ENCODE measurements at regions not wholly inside any gene's neighbourhood (a gene's known extent, or its start where the extent isn't known, plus 50 kb on each side); places are given as distances from the start of the nearest gene placed in this dataset.
A peak's percentile ranks its signal among the peaks of the same experiment; 100 is the strongest.
"Not testable (repeated sequence)": the region's sequence is repeated elsewhere in the genome, so short reads cannot be mapped to it uniquely, and the experiment has no call there.

DNA sequence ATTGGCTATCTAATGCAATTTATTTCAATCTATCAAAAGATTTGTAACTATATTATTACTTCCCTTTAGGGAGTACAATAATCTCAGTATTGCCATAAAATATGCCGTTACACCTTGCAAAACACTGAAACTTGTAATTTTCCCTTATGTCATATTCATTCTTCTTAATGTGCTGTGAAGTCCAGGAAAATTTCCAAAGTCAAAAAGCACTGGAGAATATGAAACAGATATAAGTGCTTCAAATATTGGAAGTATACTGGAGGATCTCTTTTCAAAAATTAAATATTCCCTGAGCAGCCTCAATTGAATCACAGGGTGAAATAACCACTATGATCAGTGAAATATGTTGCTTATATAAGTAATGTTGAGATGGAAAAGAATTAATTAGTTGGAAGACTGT, 356.0 kb downstream of the PPP1R3A start:
- Histone ChIP-seq H3K9ac (ENCODE audit: low read depth, low read length) (no peak overlapping the region), H3K27me3 (ENCODE audit: control insufficient read depth, insufficient read depth, low read length) (no peaks in the 10 kb centered on the region), H3K4me3 (ENCODE audit: low read length) (no peak overlapping the region), H3K9me3 (replicated peaks; ENCODE audit: low read length) (no peaks in the 10 kb centered on the region), H3K36me3 (ENCODE audit: insufficient read depth, low read length) (no peaks in the 10 kb centered on the region), H3K4me1 (ENCODE audit: control insufficient read depth, insufficient read depth, low read length) (peaks cover 14% of the 10 kb centered on the region), H3K4me2 (ENCODE audit: low read length) (no peak overlapping the region)

DNA sequence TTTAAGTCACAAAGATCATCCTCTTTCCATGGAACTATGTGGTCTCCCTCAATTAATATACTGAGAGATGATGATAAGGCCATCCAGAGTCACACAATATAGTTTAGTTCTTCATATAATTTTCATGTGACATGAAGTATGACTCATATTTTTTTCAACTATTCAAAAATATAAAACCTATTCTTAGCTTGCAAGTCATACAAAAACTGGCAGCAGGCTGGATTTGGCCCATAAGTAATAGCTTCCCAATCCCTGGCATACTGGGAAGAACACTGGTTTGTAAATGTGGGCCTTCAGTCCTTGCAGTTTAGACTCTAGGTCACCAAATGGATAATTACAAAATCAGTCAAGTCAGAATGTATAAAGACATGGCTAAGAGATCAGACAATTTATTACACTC, 356.6 kb downstream of the PPP1R3A start:
- peaks cover 14% of the 10 kb centered on the region for H3K4me1 ChIP-seq (ENCODE audit: control insufficient read depth, insufficient read depth, low read length)
- H3K4me3 ChIP-seq (ENCODE audit: low read length), result no peak overlapping the region
- H3K36me3 ChIP-seq (ENCODE audit: insufficient read depth, low read length), result no peaks in the 10 kb centered on the region

DNA sequence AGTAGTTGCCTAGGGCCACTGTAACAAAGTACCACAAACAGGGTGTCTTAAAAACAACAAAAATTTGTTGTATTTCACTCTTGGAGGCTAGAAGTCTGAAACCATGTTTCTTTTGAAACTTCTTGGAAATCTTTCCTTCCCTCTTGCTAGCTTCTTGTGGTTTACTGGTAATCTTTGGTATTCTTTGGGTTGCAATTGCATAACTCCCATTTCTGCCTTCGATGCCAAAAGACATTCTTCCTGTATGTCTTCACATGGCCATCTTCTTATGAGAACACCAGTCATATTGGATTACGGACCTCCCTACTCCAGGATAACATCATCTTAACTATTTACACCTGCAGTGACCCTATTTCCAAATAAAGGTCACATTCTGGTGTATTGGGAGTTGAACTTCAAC, 357.4 kb downstream of the PPP1R3A start:
- Histone ChIP-seq H3K4me2 (ENCODE audit: low read length) (peak overlapping the region; percentile 37), H3K4me1 (ENCODE audit: control insufficient read depth, insufficient read depth, low read length) (peaks cover 14% of the 10 kb centered on the region), H3K27me3 (ENCODE audit: control insufficient read depth, insufficient read depth, low read length) (no peaks in the 10 kb centered on the region), H3K36me3 (ENCODE audit: insufficient read depth, low read length) (no peaks in the 10 kb centered on the region), H3K4me3 (ENCODE audit: low read length) (no peak overlapping the region), H3K9me3 (replicated peaks; ENCODE audit: low read length) (no peaks in the 10 kb centered on the region), H3K9ac (ENCODE audit: low read depth, low read length) (no peak overlapping the region)

More for the DNA sequence above, 356.6 kb downstream of the PPP1R3A start:
- no peak overlapping the region for H3K4me2 ChIP-seq (ENCODE audit: low read length)
- no peaks in the 10 kb centered on the region for H3K27me3 ChIP-seq (ENCODE audit: control insufficient read depth, insufficient read depth, low read length)
- H3K9me3 ChIP-seq (replicated peaks; ENCODE audit: low read length), result no peaks in the 10 kb centered on the region
- no peak overlapping the region for H3K9ac ChIP-seq (ENCODE audit: low read depth, low read length)

DNA sequence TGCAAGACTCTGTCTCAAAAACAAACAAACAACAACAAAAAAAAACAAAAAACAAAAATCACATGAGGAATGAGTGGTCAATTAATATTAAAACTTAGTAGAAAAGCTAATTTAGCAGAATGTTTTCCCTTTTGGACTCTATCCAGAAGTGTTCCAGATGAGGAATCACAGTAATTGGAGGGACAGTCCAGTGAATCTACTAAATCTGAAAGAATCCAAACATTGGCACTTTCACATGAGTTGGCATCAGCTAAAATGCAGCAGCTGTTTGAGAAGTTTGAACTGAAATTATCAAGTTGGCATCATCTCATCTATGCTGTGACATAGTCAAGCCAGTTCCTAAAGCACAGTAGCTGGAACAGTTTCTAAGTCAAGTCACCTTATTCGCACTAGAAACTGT, 367.8 kb downstream of the PPP1R3A start:
- H3K4me3 ChIP-seq (ENCODE audit: low read length), result no peak overlapping the region
- H3K36me3 ChIP-seq (ENCODE audit: insufficient read depth, low read length), result no peaks in the 10 kb centered on the region
- no peak overlapping the region for H3K9ac ChIP-seq (ENCODE audit: low read depth, low read length)
- H3K4me1 ChIP-seq (ENCODE audit: control insufficient read depth, insufficient read depth, low read length), result peaks cover 3% of the 10 kb centered on the region
- no peaks in the 10 kb centered on the region for H3K9me3 ChIP-seq (replicated peaks; ENCODE audit: low read length)
- no peaks in the 10 kb centered on the region for H3K27me3 ChIP-seq (ENCODE audit: control insufficient read depth, insufficient read depth, low read length)
- H3K4me2 ChIP-seq (ENCODE audit: low read length), result no peak overlapping the region

DNA sequence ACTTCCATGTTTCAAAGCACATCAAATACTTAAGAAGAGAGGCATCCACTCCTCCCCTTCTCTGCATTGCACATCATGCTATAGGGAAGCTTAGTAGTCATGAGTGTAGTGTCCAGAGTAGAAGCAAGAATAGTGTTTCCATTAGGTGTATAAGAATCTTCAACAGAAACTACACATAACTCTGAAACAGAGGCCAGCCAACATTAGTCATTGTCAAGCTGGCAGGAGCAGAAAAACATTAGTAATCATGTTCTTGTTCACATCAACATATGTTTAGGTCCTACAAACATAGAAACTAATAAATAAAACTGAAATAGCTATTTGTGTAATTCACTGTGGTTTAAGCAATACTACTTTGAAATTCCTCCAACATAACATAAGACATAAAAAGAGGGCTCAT, 370.2 kb downstream of the PPP1R3A start:
- Histone ChIP-seq H3K9me3 (replicated peaks; ENCODE audit: low read length) (no peaks in the 10 kb centered on the region), H3K4me3 (ENCODE audit: low read length) (no peak overlapping the region), H3K27me3 (ENCODE audit: control insufficient read depth, insufficient read depth, low read length) (no peaks in the 10 kb centered on the region), H3K9ac (ENCODE audit: low read depth, low read length) (no peak overlapping the region), H3K4me2 (ENCODE audit: low read length) (no peak overlapping the region), H3K4me1 (ENCODE audit: control insufficient read depth, insufficient read depth, low read length) (peaks cover 3% of the 10 kb centered on the region), H3K36me3 (ENCODE audit: insufficient read depth, low read length) (no peaks in the 10 kb centered on the region)

DNA sequence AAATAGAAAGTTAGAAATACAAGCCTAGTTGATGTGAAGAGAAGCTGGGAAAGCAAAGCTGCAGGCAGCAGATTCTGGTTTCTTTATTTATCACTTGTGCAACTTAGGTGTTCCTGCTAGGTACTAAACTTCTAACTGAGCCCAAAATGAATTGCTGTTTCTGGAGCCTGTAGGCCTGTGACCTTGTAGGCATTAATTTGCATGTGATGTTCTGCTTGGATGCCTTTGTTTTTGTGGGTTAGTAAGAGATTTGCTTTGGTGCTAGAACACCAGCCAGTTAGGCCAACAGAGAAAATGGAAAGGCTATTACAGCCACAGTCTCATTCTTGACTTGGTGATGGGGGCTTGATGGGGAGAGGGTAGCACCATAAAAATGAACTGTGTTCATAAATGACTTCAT, 370.7 kb downstream of the PPP1R3A start:
- Histone ChIP-seq H3K4me3 (ENCODE audit: low read length) (no peak overlapping the region), H3K4me1 (ENCODE audit: control insufficient read depth, insufficient read depth, low read length) (peaks cover 3% of the 10 kb centered on the region), H3K27me3 (ENCODE audit: control insufficient read depth, insufficient read depth, low read length) (no peaks in the 10 kb centered on the region), H3K9me3 (replicated peaks; ENCODE audit: low read length) (no peaks in the 10 kb centered on the region), H3K4me2 (ENCODE audit: low read length) (no peak overlapping the region), H3K9ac (ENCODE audit: low read depth, low read length) (no peak overlapping the region), H3K36me3 (ENCODE audit: insufficient read depth, low read length) (no peaks in the 10 kb centered on the region)

DNA sequence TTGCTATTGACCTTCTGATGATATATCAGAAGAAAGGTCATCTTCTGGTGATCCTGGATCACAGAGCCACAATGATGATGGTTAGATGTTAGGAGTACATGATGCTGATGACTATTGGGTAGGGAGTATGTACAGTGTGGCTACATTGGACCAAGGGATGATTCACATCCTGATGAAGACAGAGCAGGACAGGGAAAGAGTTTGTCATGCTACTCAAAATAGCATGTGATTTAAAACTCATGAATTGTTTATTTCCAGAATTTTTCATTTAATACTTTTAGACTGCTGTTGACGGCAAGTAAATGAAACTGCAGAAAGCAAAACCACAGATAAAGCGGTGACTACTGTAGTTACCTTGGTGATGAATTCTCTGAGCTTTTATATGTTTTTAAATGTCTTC, 397.3 kb downstream of the PPP1R3A start:
- no peak overlapping the region for H3K4me2 ChIP-seq (ENCODE audit: low read length)
- H3K4me1 ChIP-seq (ENCODE audit: control insufficient read depth, insufficient read depth, low read length), result no peaks in the 10 kb centered on the region
- H3K27me3 ChIP-seq (ENCODE audit: control insufficient read depth, insufficient read depth, low read length), result no peaks in the 10 kb centered on the region
- H3K9me3 ChIP-seq (replicated peaks; ENCODE audit: low read length), result peaks cover 3% of the 10 kb centered on the region
- no peaks in the 10 kb centered on the region for H3K36me3 ChIP-seq (ENCODE audit: insufficient read depth, low read length)
- H3K4me3 ChIP-seq (ENCODE audit: low read length), result no peak overlapping the region
- no peak overlapping the region for H3K9ac ChIP-seq (ENCODE audit: low read depth, low read length)

DNA sequence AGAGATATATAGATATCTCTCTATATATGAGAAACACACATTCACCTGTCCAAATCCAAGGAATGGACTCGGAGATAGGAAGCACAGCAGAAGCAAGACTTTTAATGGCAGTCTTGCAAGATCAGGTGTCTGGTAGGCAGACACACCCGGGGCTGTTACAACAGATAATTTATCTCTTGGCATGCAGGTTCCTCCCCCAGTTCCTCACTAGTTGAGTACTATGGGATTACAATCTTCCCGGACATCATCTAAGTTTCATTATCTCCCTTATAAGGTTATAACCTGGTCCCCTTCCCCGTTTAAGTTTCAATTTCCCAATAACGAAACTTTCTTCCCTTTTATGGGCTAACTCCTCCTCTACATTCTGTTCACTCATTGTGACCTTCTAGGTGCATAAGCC, 399.3 kb downstream of the PPP1R3A start:
- Histone ChIP-seq H3K9me3 (replicated peaks; ENCODE audit: low read length) (peaks cover 3% of the 10 kb centered on the region), H3K27me3 (ENCODE audit: control insufficient read depth, insufficient read depth, low read length) (no peaks in the 10 kb centered on the region), H3K9ac (ENCODE audit: low read depth, low read length) (no peak overlapping the region), H3K4me1 (ENCODE audit: control insufficient read depth, insufficient read depth, low read length) (no peaks in the 10 kb centered on the region), H3K36me3 (ENCODE audit: insufficient read depth, low read length) (no peaks in the 10 kb centered on the region), H3K4me2 (ENCODE audit: low read length) (no peak overlapping the region), H3K4me3 (ENCODE audit: low read length) (no peak overlapping the region)

DNA sequence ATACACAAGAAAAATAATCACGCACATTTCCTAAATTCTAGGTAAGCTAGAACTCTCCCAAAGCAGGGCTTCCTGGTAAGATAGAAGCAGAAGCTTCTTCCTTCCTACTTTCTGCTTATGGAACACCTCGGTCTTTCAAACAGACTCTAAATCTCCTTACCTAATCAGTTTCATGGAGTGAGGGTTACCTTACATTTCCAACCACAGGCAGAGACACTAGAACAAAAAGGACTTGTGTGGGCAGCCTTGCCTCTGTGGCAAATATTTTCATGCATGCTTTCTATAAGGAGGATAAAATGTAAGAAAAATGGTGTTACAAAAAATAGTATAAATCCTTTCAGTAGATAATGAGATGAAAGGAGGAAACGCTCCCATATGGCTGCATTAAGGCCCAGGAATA, 386.3 kb upstream of the SMIM30 start:
- H3K4me1 ChIP-seq (ENCODE audit: control insufficient read depth, insufficient read depth, low read length), result no peaks in the 10 kb centered on the region
- no peaks in the 10 kb centered on the region for H3K36me3 ChIP-seq (ENCODE audit: insufficient read depth, low read length)
- H3K9me3 ChIP-seq (replicated peaks; ENCODE audit: low read length), result no peaks in the 10 kb centered on the region
- no peak overlapping the region for H3K4me2 ChIP-seq (ENCODE audit: low read length)
- no peaks in the 10 kb centered on the region for H3K27me3 ChIP-seq (ENCODE audit: control insufficient read depth, insufficient read depth, low read length)
- H3K4me3 ChIP-seq (ENCODE audit: low read length), result no peak overlapping the region
- H3K9ac ChIP-seq (ENCODE audit: low read depth, low read length), result no peak overlapping the region

DNA sequence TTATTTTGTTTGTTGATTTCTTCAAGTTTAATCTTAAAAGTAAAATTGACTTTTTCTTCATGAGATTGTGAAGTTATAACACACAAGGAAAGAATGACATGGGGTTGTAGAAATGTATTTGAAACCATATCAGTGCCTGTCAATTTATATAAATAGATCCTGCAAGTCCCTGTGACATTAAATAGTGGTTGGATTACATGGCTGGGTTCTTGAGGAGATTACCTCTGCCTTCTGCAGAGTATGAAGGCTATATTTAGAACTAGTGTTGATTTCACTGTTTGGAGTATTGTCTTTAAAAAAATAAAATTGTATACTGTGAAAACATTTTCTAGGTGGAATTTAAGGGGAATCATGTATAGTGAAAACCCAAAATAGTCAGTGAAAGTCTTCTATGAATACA, 385.8 kb upstream of the SMIM30 start:
- Histone ChIP-seq H3K27me3 (ENCODE audit: control insufficient read depth, insufficient read depth, low read length) (no peaks in the 10 kb centered on the region), H3K4me1 (ENCODE audit: control insufficient read depth, insufficient read depth, low read length) (no peaks in the 10 kb centered on the region), H3K9ac (ENCODE audit: low read depth, low read length) (no peak overlapping the region), H3K4me3 (ENCODE audit: low read length) (no peak overlapping the region), H3K36me3 (ENCODE audit: insufficient read depth, low read length) (no peaks in the 10 kb centered on the region), H3K4me2 (ENCODE audit: low read length) (no peak overlapping the region), H3K9me3 (replicated peaks; ENCODE audit: low read length) (no peaks in the 10 kb centered on the region)

DNA sequence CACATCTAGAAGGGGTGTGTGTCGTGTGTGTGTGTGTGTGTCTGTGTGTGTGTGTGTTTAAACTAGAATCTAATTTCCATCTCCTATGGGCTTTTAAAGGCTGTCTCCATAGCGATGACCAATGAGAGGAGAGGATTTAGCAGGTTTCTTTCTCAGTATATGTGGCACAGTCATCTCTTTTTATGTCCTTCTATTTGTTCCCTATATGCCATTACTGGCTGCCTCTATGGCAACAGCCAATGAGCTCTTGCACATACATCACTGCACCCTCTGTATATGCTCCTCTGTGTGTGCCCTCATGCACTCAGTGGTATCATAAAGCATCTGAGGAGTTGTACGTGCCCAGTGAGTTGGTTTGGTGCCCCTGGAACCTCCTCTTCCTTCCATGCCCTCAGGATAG, 378.2 kb upstream of the SMIM30 start:
- not testable (repeated sequence) for H3K9ac ChIP-seq (ENCODE audit: low read depth, low read length); H3K4me1 ChIP-seq (ENCODE audit: control insufficient read depth, insufficient read depth, low read length); H3K27me3 ChIP-seq (ENCODE audit: control insufficient read depth, insufficient read depth, low read length); H3K36me3 ChIP-seq (ENCODE audit: insufficient read depth, low read length); H3K4me3 ChIP-seq (ENCODE audit: low read length); H3K4me2 ChIP-seq (ENCODE audit: low read length); H3K9me3 ChIP-seq (replicated peaks; ENCODE audit: low read length)

DNA sequence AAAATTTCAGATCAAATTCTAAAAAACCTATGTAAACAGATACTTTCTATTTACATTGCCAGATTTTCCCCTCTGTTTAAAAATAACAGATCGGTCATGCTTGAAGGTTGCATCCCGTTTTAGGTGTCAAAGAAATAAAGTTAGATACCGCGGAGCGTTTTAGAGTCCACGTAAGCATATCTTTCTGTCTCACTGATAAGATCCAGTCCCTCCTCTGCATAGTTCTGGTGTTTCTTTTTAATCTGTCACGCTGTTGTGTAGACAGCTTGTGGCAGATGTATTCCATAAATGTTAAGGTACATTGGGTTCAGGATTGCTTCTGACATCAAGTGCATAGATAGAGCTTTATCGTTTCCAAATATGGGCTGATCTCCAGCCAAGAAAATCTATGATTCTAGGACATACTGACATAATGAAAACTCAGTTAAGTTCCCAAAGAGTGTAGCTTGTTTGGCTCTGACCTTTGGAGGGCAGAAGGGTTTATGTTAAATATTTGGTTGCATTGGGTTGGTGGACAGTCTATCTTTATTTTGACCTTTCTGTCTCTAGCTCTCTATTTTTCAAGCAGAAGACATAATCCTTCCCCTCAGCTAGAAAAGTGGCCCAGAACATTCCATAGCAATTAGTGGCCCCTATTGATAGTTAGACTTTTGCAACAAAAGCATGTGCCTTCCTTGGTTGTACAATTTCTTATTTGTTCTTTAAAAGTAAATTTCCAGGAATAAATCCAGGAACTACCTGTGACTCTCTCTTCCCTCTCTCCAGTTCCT, 376.6 kb upstream of the SMIM30 start:
- H3K36me3 ChIP-seq (ENCODE audit: insufficient read depth, low read length); H3K4me2 ChIP-seq (ENCODE audit: low read length); H3K4me3 ChIP-seq (ENCODE audit: low read length); H3K9ac ChIP-seq (ENCODE audit: low read depth, low read length); H3K27me3 ChIP-seq (ENCODE audit: control insufficient read depth, insufficient read depth, low read length); H3K4me1 ChIP-seq (ENCODE audit: control insufficient read depth, insufficient read depth, low read length); H3K9me3 ChIP-seq (replicated peaks; ENCODE audit: low read length): not testable (repeated sequence)

All from skeletal muscle satellite cell (primary cell).